Caco-2 (cell line): ENCODE measurements at regions not wholly inside any gene's neighbourhood (a gene's known extent, or its start where the extent isn't known, plus 50 kb on each side); places are given as distances from the start of the nearest gene placed in this dataset.

Experiments
- BruUV-seq: library from RNA; stranded (reverse); fragments of 400-500 nt; replicated peaks from 2 replicates; lab custom pipeline; 2021; lab: Mats Ljungman, UMichigan
- CTCF ChIA-PET: fragments of 300-600 bp; sonication (Branson Sonifier 250); formaldehyde crosslinking; loops from one replicate; lab custom pipeline; 2022; ENCODE audit warnings: antibody characterized with exemption; lab: Charles Lee
- POLR2A ChIA-PET: fragments of 300-600 bp; sonication (Branson Sonifier 250); formaldehyde crosslinking; loops from one replicate; lab custom pipeline; 2022; ENCODE audit warnings: antibody characterized with exemption; lab: Charles Lee
- DNase-seq, 2 experiments: peaks; one replicate each; pipeline versions ENCODE4 v3.0.0 to v3.0.0-alpha.2; 2020 to 2022
- H3K27me3 ChIP-seq: replicated peaks from 2 replicates; pipeline ENCODE4 v1.6.0; 2011; ENCODE audit warnings: low read length; ENCODE audit not compliant: control insufficient read depth, insufficient read depth
- H3K36me3 ChIP-seq: 2 replicates; pipeline ENCODE4 v1.5.1; 2011; ENCODE audit warnings: low read length; ENCODE audit not compliant: control insufficient read depth, insufficient read depth
- H3K4me1 ChIP-seq: fragments of 250-450 bp; sonication (Bioruptor Pico); 2 replicates; pipeline ENCODE4 v1.5.1; 2020; ENCODE audit warnings: mild to moderate bottlenecking
- H3K4me3 ChIP-seq: 2 replicates; pipeline ENCODE4 v1.5.1; 2011; ENCODE audit warnings: low read depth, mild to moderate bottlenecking, control low read depth, low read length
- H3K9me3 ChIP-seq: fragments of 250-450 bp; sonication (Bioruptor Pico); 2 replicates; pipeline ENCODE4 v1.5.1; 2020; ENCODE audit warnings: mild to moderate bottlenecking, moderate library complexity
- H3K27ac Mint-ChIP-seq: one replicate; pipeline ENCODE4 v1.8.0; 2022; ENCODE audit warnings: mixed read lengths; ENCODE audit not compliant: unreplicated experiment
- H3K27me3 Mint-ChIP-seq: one replicate; pipeline ENCODE4 v1.8.0; 2022; ENCODE audit warnings: mixed read lengths; ENCODE audit not compliant: insufficient read depth, unreplicated experiment
- H3K36me3 Mint-ChIP-seq: one replicate; pipeline ENCODE4 v1.8.0; 2022; ENCODE audit warnings: mild to moderate bottlenecking, mixed read lengths; ENCODE audit not compliant: insufficient read depth, unreplicated experiment
- H3K4me1 Mint-ChIP-seq: one replicate; pipeline ENCODE4 v1.8.0; 2022; ENCODE audit warnings: low read depth, mixed read lengths; ENCODE audit not compliant: unreplicated experiment
- H3K4me3 Mint-ChIP-seq: one replicate; pipeline ENCODE4 v1.8.0; 2022; ENCODE audit warnings: mild to moderate bottlenecking, moderate library complexity, mixed read lengths; ENCODE audit not compliant: unreplicated experiment
- H3K9me3 Mint-ChIP-seq: one replicate; pipeline ENCODE4 v1.8.0; 2022; ENCODE audit warnings: mixed read lengths; ENCODE audit not compliant: unreplicated experiment
- intact Hi-C: fragments of 100-400 bp; cut with micrococcal nuclease; formaldehyde crosslinking; loops from one replicate; pipeline ENCODE4 v1.10.0; 2022; ENCODE audit not compliant: unreplicated experiment
- TF ChIP-seq, protein P1 (sequence below), 2 experiments: fragments of 200-600 bp in 1 of 2; IDR thresholded peaks; 1 replicate in 1 of 2; 2 replicates in 1 of 2; pipeline versions ENCODE4 v1.5.1 to v1.8.0; 2011 to 2022; ENCODE audit warnings: antibody characterized with exemption in 1 of 2, control low read depth in 1 of 2, inconsistent platforms in 1 of 2, low read depth in 1 of 2, low read length in 1 of 2, mild to moderate bottlenecking in 1 of 2, moderate library complexity in 1 of 2; ENCODE audit not compliant: insufficient read depth in 1 of 2, severe bottlenecking in 1 of 2, unreplicated experiment in 1 of 2

DNA sequence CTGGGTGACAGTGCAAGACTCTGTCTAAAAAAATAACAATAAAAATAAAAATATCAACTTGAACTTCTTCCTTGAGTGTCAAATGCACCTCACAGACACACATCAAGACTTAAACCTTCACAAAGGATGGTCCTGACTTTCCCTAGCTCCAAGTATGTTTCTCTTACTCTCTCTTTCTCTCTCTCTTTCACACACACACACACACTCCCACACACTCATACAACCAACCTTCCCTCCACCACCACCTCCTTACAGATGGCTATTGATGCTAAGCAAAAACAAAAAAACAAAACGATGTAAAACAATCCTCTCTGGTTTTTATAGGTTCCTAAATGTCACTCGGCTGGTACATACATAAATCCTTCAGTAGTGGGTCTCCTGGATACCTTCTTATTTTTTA, 67.4 kb upstream of the ACVR2A start:
- H3K4me1 Mint-ChIP-seq = no peaks in the 10 kb centered on the region
- Histone ChIP-seq H3K9me3 (no peaks in the 10 kb centered on the region), H3K4me1 (no peaks in the 10 kb centered on the region), H3K27me3 (no peaks in the 10 kb centered on the region; the same call in 1 of the 2 replicates), H3K36me3 (no peaks in the 10 kb centered on the region), H3K4me3 (no peak overlapping the region)
- H3K36me3 Mint-ChIP-seq = no peaks in the 10 kb centered on the region
- DNase-seq = no peak
- no TSS peak for BruUV-seq
- H3K9me3 Mint-ChIP-seq = no peaks in the 10 kb centered on the region
- POLR2A ChIA-PET = no interaction called here
- CTCF ChIA-PET = no interaction called here
- TF ChIP-seq, protein P1, sequence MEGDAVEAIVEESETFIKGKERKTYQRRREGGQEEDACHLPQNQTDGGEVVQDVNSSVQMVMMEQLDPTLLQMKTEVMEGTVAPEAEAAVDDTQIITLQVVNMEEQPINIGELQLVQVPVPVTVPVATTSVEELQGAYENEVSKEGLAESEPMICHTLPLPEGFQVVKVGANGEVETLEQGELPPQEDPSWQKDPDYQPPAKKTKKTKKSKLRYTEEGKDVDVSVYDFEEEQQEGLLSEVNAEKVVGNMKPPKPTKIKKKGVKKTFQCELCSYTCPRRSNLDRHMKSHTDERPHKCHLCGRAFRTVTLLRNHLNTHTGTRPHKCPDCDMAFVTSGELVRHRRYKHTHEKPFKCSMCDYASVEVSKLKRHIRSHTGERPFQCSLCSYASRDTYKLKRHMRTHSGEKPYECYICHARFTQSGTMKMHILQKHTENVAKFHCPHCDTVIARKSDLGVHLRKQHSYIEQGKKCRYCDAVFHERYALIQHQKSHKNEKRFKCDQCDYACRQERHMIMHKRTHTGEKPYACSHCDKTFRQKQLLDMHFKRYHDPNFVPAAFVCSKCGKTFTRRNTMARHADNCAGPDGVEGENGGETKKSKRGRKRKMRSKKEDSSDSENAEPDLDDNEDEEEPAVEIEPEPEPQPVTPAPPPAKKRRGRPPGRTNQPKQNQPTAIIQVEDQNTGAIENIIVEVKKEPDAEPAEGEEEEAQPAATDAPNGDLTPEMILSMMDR (IDR thresholded peaks at IDR 0.05; ENCODE audit: insufficient read depth in 1 of 2, low read depth in 1 of 2, low read length in 1 of 2, severe bottlenecking in 1 of 2, unreplicated experiment in 1 of 2) = no peak
- no peak overlapping the region for H3K4me3 Mint-ChIP-seq
- intact Hi-C loops = no loop called here
- H3K27ac Mint-ChIP-seq = no peak overlapping the region
- peaks cover 7% of the 10 kb centered on the region for H3K27me3 Mint-ChIP-seq

DNA sequence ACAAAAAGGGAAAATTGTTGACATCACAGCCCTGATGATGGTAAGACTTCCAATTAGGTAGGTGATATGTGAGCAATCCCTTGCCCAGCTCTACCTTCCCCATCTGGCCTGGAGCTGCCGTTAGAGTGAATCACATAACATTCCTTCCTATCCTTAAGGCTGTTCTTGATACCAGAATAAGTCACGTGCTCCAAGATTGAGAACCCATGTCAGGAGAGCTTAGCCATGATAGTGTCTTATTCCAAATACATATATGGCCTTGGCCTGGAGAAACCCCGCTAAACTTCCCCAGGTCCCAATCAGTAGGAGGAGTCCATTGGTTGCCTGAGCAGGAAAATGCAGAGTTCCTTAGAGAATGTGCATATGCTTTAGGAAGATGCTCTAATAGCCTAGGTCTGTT, 70.0 kb upstream of the ACVR2A start:
- peaks cover 7% of the 10 kb centered on the region for H3K27me3 Mint-ChIP-seq
- H3K4me1 Mint-ChIP-seq = no peaks in the 10 kb centered on the region
- TF ChIP-seq, protein P1 (IDR thresholded peaks at IDR 0.05; ENCODE audit: insufficient read depth in 1 of 2, low read depth in 1 of 2, low read length in 1 of 2, severe bottlenecking in 1 of 2, unreplicated experiment in 1 of 2) = no peak
- Histone ChIP-seq H3K27me3 (no peaks in the 10 kb centered on the region; the same call in 1 of the 2 replicates), H3K4me3 (no peak overlapping the region), H3K36me3 (no peaks in the 10 kb centered on the region), H3K4me1 (no peaks in the 10 kb centered on the region), H3K9me3 (no peaks in the 10 kb centered on the region)
- intact Hi-C loops = no loop called here
- BruUV-seq = no TSS peak
- POLR2A ChIA-PET = no interaction called here
- no peak overlapping the region for H3K27ac Mint-ChIP-seq
- no peak for DNase-seq
- CTCF ChIA-PET = no interaction called here
- H3K36me3 Mint-ChIP-seq = no peaks in the 10 kb centered on the region
- no peak overlapping the region for H3K4me3 Mint-ChIP-seq
- H3K9me3 Mint-ChIP-seq = no peaks in the 10 kb centered on the region

DNA sequence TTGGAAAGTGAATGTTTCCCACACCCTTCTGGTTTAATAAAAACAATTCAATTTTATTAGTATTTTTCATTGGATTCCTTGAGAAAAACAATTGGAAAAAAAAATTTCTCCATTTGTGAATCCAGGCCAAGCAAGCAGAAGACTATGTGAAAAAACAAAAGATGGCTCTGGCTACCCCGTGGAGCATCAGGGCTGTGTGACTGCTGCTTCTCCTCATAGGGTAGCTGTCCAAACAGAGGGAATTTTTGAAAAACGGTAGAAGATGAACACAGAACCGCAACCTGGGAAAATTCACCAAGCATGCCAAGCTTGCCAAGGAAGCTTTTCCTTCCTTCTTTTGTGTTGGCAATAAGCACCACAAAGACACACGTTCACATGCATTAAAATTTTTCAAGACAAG, 71.3 kb upstream of the ACVR2A start:
- Mint-ChIP-seq H3K4me1 (no peaks in the 10 kb centered on the region), H3K36me3 (no peaks in the 10 kb centered on the region), H3K9me3 (no peaks in the 10 kb centered on the region), H3K4me3 (no peak overlapping the region), H3K27me3 (peaks cover 7% of the 10 kb centered on the region), H3K27ac (no peak overlapping the region)
- H3K4me1 ChIP-seq = no peaks in the 10 kb centered on the region
- intact Hi-C loops = no loop called here
- no peak for DNase-seq
- no peaks in the 10 kb centered on the region for H3K36me3 ChIP-seq
- CTCF ChIA-PET = no interaction called here
- POLR2A ChIA-PET = no interaction called here
- TF ChIP-seq, protein P1 (IDR thresholded peaks at IDR 0.05; ENCODE audit: insufficient read depth in 1 of 2, low read depth in 1 of 2, low read length in 1 of 2, severe bottlenecking in 1 of 2, unreplicated experiment in 1 of 2) = no peak
- BruUV-seq = no TSS peak
- no peaks in the 10 kb centered on the region for H3K9me3 ChIP-seq
- no peaks in the 10 kb centered on the region; the same call in 1 of the 2 replicates for H3K27me3 ChIP-seq
- no peak overlapping the region for H3K4me3 ChIP-seq
